ENCODE measurements at regions not wholly inside any gene's neighbourhood (a gene's known extent, or its start where the extent isn't known, plus 50 kb on each side); places are given as distances from the start of the nearest gene placed in this dataset.

DNA sequence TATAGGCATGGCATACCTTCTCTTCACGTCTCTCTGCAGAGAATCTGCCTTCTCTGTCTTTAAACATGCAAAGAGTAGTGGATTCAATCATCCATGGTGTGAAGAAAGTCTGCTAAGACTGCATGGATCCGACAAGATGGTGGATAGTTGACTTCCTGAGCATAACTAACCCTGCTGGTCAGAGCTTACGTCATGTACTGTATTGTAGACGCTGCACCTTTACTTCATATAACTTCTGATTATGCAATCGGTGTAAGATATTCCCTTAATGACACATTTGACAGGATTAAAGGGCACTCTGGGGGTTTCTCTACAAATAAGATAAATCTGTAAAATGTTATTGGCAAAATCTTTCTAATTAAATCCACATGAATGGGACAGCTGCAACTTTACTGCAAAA is 240.3 kb upstream of the NREP start:
- no peaks in the 10 kb centered on the region for H3K36me3 ChIP-seq
- no peak for DNase-seq (ENCODE audit: extremely low spot score)
- H3K4me1 ChIP-seq: no peaks in the 10 kb centered on the region
- no peak overlapping the region for H3K4me3 ChIP-seq
- intact Hi-C loops (cut with DNase I): no loop called here
- 90% methylated on average over 5 of the region's 5 CpGs for WGBS
- TF ChIP-seq EP300 (IDR thresholded peaks at IDR 0.05) (no peak), POLR2A (IDR thresholded peaks at IDR 0.05; ENCODE audit: low read depth) (no peak), POLR2AphosphoS5 (IDR thresholded peaks at IDR 0.05) (no peak)
- TF ChIP-seq, protein P1, sequence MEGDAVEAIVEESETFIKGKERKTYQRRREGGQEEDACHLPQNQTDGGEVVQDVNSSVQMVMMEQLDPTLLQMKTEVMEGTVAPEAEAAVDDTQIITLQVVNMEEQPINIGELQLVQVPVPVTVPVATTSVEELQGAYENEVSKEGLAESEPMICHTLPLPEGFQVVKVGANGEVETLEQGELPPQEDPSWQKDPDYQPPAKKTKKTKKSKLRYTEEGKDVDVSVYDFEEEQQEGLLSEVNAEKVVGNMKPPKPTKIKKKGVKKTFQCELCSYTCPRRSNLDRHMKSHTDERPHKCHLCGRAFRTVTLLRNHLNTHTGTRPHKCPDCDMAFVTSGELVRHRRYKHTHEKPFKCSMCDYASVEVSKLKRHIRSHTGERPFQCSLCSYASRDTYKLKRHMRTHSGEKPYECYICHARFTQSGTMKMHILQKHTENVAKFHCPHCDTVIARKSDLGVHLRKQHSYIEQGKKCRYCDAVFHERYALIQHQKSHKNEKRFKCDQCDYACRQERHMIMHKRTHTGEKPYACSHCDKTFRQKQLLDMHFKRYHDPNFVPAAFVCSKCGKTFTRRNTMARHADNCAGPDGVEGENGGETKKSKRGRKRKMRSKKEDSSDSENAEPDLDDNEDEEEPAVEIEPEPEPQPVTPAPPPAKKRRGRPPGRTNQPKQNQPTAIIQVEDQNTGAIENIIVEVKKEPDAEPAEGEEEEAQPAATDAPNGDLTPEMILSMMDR (IDR thresholded peaks at IDR 0.05): no peak
- no peak overlapping the region for H3K27ac ChIP-seq (replicated peaks in 1 of 4)
- H3K9me3 ChIP-seq: no peaks in the 10 kb centered on the region
- no peaks in the 10 kb centered on the region for H3K27me3 ChIP-seq

DNA sequence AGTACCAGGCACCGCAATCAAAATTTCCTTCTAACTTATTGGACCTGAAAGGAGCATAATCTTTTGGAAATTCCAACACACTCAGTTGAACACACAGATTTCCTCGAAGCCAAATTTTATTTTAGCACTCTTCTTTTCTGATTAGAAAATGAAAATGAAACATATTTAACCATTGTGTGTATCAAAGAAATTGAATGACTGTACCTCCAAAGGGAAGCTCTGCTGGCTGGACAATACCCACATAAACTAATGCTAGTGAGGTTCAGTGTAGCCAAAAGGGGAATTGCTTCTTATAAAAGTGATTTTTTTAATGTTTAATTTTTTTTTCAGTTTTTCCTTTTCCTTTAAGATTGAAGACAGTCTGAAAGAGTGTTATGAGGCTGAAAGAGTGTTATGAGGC is 239.6 kb upstream of the NREP start:
- H3K36me3 ChIP-seq: no peaks in the 10 kb centered on the region
- WGBS: 70% methylated on average over 2 of the region's 2 CpGs
- no peak overlapping the region for H3K4me3 ChIP-seq
- DNase-seq (ENCODE audit: extremely low spot score): no peak
- H3K4me1 ChIP-seq: no peaks in the 10 kb centered on the region
- H3K27ac ChIP-seq (replicated peaks in 1 of 4): no peak overlapping the region
- TF ChIP-seq POLR2A (IDR thresholded peaks at IDR 0.05; ENCODE audit: low read depth) (no peak), EP300 (IDR thresholded peaks at IDR 0.05) (no peak), POLR2AphosphoS5 (IDR thresholded peaks at IDR 0.05) (no peak)
- TF ChIP-seq, protein P1 (IDR thresholded peaks at IDR 0.05): no peak
- H3K27me3 ChIP-seq: no peaks in the 10 kb centered on the region
- intact Hi-C loops (cut with DNase I): no loop called here
- no peaks in the 10 kb centered on the region for H3K9me3 ChIP-seq

DNA sequence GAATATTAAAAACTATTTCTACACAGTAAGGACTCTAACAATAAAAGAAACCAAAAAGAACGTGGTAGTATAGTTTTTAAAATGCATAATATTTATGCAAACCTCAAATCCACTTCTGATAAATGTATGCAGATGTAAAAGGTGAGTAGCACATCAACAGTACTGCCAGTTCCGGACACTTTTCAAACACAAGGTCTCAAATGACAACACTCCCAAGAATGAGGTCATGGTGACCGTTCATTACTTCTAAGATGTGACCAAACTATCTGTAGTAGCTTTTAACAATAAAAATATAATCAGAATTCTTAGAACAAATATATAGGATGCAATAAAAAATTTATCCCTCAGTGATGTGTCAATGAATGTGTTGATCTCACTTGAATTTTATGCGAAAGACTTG is 238.7 kb upstream of the NREP start:
- WGBS: 86% methylated on average over 4 of the region's 4 CpGs
- Histone ChIP-seq H3K36me3 (no peaks in the 10 kb centered on the region), H3K27me3 (no peaks in the 10 kb centered on the region), H3K9me3 (no peaks in the 10 kb centered on the region), H3K4me1 (no peaks in the 10 kb centered on the region), H3K27ac (replicated peaks in 1 of 4) (no peak overlapping the region), H3K4me3 (no peak overlapping the region)
- intact Hi-C loops (cut with DNase I): no loop called here
- TF ChIP-seq POLR2AphosphoS5 (IDR thresholded peaks at IDR 0.05): no peak
- no peak for TF ChIP-seq EP300 (IDR thresholded peaks at IDR 0.05)
- TF ChIP-seq, protein P1 (IDR thresholded peaks at IDR 0.05): no peak
- no peak for TF ChIP-seq POLR2A (IDR thresholded peaks at IDR 0.05; ENCODE audit: low read depth)
- no peak for DNase-seq (ENCODE audit: extremely low spot score)

DNA sequence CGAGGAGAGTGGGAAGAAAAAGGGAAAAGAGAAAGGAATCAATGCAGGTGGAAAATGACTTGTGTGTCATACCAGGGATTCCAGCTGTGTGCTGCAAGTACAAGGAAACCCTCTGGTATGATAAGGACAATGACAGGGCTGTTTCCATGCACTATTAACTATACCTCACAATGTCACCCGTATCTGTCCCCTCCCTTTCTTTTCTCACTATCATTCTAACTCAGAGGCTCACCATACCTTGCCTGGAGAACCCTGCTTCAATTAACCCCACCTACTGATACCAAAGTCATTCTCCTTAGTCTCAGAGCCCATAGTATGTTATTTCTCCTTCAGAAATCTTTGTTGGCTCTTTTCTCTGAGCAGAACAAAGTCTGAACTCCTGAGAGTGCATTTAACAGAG is 236.2 kb upstream of the NREP start:
- no peak for DNase-seq (ENCODE audit: extremely low spot score)

DNA sequence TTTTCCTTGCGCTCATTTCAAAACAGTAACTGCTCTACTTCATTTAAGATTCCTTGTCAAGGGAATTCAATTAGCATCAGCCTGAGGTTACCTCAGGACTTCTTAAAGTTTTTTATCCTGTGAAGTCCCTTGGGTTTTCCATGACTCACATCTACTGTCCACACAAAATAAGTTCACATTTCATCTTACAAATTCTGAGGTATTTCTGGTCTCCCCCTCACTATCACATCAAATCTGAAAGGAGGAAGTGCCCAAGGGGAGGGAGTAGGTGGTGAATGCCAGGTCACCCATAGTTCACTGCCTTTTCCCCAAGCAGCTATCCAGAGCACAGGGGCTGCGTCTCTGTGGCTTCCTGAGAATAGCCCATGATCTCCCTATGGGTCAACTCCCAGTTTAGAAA is 227.1 kb upstream of the NREP start:
- Histone ChIP-seq H3K27ac (replicated peaks in 1 of 4) (no peak overlapping the region), H3K27me3 (no peaks in the 10 kb centered on the region), H3K4me3 (no peak overlapping the region), H3K9me3 (no peaks in the 10 kb centered on the region), H3K4me1 (peaks cover 0 to 5% (median 2%) of the 10 kb centered on the region in 4 donors), H3K36me3 (no peaks in the 10 kb centered on the region)
- 66% methylated on average over 2 of the region's 2 CpGs for whole genome bisulfite sequencing
- intact Hi-C loops (cut with DNase I): no loop called here
- TF ChIP-seq POLR2AphosphoS5 (IDR thresholded peaks at IDR 0.05) (no peak), POLR2A (IDR thresholded peaks at IDR 0.05; ENCODE audit: low read depth) (no peak), EP300 (IDR thresholded peaks at IDR 0.05) (no peak)
- TF ChIP-seq, protein P1 (IDR thresholded peaks at IDR 0.05): no peak
- DNase-seq (ENCODE audit: extremely low spot score): no peak

More for the DNA sequence above, 236.2 kb upstream of the NREP start:
- no peak overlapping the region for H3K4me3 ChIP-seq
- H3K4me1 ChIP-seq: no peaks in the 10 kb centered on the region
- TF ChIP-seq POLR2AphosphoS5 (IDR thresholded peaks at IDR 0.05) (no peak), EP300 (IDR thresholded peaks at IDR 0.05) (no peak), POLR2A (IDR thresholded peaks at IDR 0.05; ENCODE audit: low read depth) (no peak)
- TF ChIP-seq, protein P1 (IDR thresholded peaks at IDR 0.05): no peak
- H3K27ac ChIP-seq (replicated peaks in 1 of 4): no peak overlapping the region
- no peaks in the 10 kb centered on the region for H3K27me3 ChIP-seq
- 96% methylated on average over 2 of the region's 2 CpGs for WGBS
- no peaks in the 10 kb centered on the region for H3K36me3 ChIP-seq
- intact Hi-C loops (cut with DNase I): no loop called here
- H3K9me3 ChIP-seq: no peaks in the 10 kb centered on the region
